Fibroblast of lung (primary cell): ENCODE measurements at regions not wholly inside any gene's neighbourhood (a gene's known extent, or its start where the extent isn't known, plus 50 kb on each side); places are given as distances from the start of the nearest gene placed in this dataset.

Experiments
- EZH2 ChIP-seq: IDR thresholded peaks from 2 replicates; pipeline ENCODE4 v1.5.1; 2012; ENCODE audit warnings: low read length, control low read depth, mild to moderate bottlenecking; ENCODE audit errors: missing control alignments
- TF ChIP-seq, protein P1 (sequence below), 2 donors: IDR thresholded peaks in 1 of 2; conservative IDR thresholded peaks in 1 of 2; 1 replicate in 1 of 2; 2 replicates in 1 of 2; pipeline ENCODE4 v1.5.1; 2011 to 2012; ENCODE audit warnings: low read length in 2 of 2, control low read depth in 1 of 2, inconsistent platforms in 1 of 2, low read depth in 1 of 2, mild to moderate bottlenecking in 1 of 2

DNA sequence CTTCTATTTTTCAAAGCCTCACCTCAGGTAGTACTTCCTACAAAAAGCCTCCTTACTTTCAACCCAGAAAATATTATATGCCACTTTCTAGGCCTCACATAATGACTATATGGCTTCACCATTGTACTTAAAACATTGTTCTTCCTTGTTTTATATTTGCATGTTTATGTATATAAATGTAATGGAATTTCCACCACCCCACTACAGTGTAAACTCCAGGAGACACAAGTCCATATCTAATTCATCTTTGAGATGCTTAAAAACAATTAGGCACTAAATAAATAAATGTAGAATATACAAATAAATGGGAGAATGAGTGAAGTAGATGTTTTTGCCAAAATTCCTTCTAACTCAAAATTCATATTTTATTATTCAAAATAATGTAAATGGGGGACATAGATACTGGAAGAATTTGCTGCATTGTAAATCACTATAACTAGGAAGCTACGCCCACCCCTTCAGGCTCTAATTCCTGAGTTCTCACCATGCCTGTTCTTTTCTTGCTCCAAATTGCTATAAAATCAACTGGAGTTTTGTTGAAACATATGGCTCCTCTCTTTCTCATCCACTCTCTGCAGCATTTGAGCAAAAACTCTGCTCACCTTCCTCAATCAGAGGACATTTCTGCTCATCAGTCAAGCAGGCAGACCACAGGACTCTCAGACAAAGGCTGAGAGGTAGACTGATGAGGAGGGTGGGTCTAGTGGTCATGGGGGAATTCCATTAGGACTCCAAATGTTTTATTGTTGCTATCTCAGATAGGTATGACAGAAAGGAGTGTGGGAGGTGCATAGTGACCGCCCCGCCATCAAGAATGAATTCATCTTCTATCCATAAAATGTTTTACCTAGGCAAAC, 243.0 kb downstream of the HNMT start:
- TF ChIP-seq, protein P1, sequence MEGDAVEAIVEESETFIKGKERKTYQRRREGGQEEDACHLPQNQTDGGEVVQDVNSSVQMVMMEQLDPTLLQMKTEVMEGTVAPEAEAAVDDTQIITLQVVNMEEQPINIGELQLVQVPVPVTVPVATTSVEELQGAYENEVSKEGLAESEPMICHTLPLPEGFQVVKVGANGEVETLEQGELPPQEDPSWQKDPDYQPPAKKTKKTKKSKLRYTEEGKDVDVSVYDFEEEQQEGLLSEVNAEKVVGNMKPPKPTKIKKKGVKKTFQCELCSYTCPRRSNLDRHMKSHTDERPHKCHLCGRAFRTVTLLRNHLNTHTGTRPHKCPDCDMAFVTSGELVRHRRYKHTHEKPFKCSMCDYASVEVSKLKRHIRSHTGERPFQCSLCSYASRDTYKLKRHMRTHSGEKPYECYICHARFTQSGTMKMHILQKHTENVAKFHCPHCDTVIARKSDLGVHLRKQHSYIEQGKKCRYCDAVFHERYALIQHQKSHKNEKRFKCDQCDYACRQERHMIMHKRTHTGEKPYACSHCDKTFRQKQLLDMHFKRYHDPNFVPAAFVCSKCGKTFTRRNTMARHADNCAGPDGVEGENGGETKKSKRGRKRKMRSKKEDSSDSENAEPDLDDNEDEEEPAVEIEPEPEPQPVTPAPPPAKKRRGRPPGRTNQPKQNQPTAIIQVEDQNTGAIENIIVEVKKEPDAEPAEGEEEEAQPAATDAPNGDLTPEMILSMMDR (conservative IDR thresholded peaks at IDR 0.05 in 1 of 2, IDR thresholded peaks at IDR 0.05 in 1 of 2; ENCODE audit: low read depth in 1 of 2, low read length in 2 of 2), result no peak
- TF ChIP-seq EZH2, result no peak
